ENCODE measurements at regions not wholly inside any gene's neighbourhood (a gene's known extent, or its start where the extent isn't known, plus 50 kb on each side); places are given as distances from the start of the nearest gene placed in this dataset.

GRCh38 chr20:6622041-6622440 is 145.4 kb upstream of the BMP2 start:
- intact Hi-C loops (cut with DNase I; ENCODE audit: low total_unique reads) = no loop called here
- no peak overlapping the region for H3K4me3 ChIP-seq (ENCODE audit: low read depth, poor library complexity, severe bottlenecking)
- TF ChIP-seq CTCF (IDR thresholded peaks at IDR 0.05) (no peak), POLR2A (IDR thresholded peaks at IDR 0.05) (no peak)
- no peak for DNase-seq (ENCODE audit: low spot score in 2 of 2)

GRCh38 chr20:6618051-6618450 is 149.4 kb upstream of the BMP2 start:
- TF ChIP-seq CTCF (IDR thresholded peaks at IDR 0.05) = no peak
- no peak for TF ChIP-seq POLR2A (IDR thresholded peaks at IDR 0.05)
- no peak overlapping the region for H3K4me3 ChIP-seq (ENCODE audit: low read depth, poor library complexity, severe bottlenecking)
- intact Hi-C loops (cut with DNase I; ENCODE audit: low total_unique reads) = no loop called here
- 59 to 63% methylated on average over 2 of the region's 2 CpGs for WGBS, 2 donors
- DNase-seq (ENCODE audit: low spot score in 2 of 2) = no peak

GRCh38 chr20:6616421-6616820 is 151.1 kb upstream of the BMP2 start:
- TF ChIP-seq CTCF (IDR thresholded peaks at IDR 0.05) (no peak), POLR2A (IDR thresholded peaks at IDR 0.05) (no peak)
- 90 to 91% methylated on average over 1 of the region's 1 CpG for WGBS, 2 donors
- intact Hi-C loops (cut with DNase I; ENCODE audit: low total_unique reads) = no loop called here

GRCh38 chr20:6614836-6615235 is 152.7 kb upstream of the BMP2 start:
- intact Hi-C loops (cut with DNase I; ENCODE audit: low total_unique reads) = no loop called here
- 69 to 85% methylated on average over 1 of the region's 1 CpG for WGBS, 2 donors
- no peak for TF ChIP-seq CTCF (IDR thresholded peaks at IDR 0.05)
- no peak for TF ChIP-seq POLR2A (IDR thresholded peaks at IDR 0.05)
- no peak overlapping the region for H3K4me3 ChIP-seq (ENCODE audit: low read depth, poor library complexity, severe bottlenecking)
- DNase-seq (ENCODE audit: low spot score in 2 of 2) = no peak

More at GRCh38 chr20:6616421-6616820, 151.1 kb upstream of the BMP2 start:
- H3K4me3 ChIP-seq (ENCODE audit: low read depth, poor library complexity, severe bottlenecking) = no peak overlapping the region
- DNase-seq (ENCODE audit: low spot score in 2 of 2) = no peak

- intact Hi-C loops (cut with DNase I; ENCODE audit: low total_unique reads) = no loop called here
- no peak overlapping the region for H3K4me3 ChIP-seq (ENCODE audit: low read depth, poor library complexity, severe bottlenecking)
- DNase-seq (ENCODE audit: low spot score in 2 of 2) = no peak
- 56 to 68% methylated on average over 8 of the region's 8 CpGs for WGBS, 2 donors
- TF ChIP-seq POLR2A (IDR thresholded peaks at IDR 0.05) (no peak), CTCF (IDR thresholded peaks at IDR 0.05) (no peak)
Measured at GRCh38 chr20:6613280-6613861, 154.1 kb upstream of the BMP2 start.

GRCh38 chr20:6612606-6612923 is 154.9 kb upstream of the BMP2 start:
- TF ChIP-seq CTCF (IDR thresholded peaks at IDR 0.05) (no peak), POLR2A (IDR thresholded peaks at IDR 0.05) (no peak)
- intact Hi-C loops (cut with DNase I; ENCODE audit: low total_unique reads) = no loop called here
- 69 to 70% methylated on average over 1 of the region's 1 CpG for WGBS, 2 donors
- no peak for DNase-seq (ENCODE audit: low spot score in 2 of 2)
- H3K4me3 ChIP-seq (ENCODE audit: low read depth, poor library complexity, severe bottlenecking) = no peak overlapping the region
